ENCODE measurements at regions not wholly inside any gene's neighbourhood (a gene's known extent, or its start where the extent isn't known, plus 50 kb on each side); places are given as distances from the start of the nearest gene placed in this dataset.
"Not testable (repeated sequence)": the region's sequence is repeated elsewhere in the genome, so short reads cannot be mapped to it uniquely, and the experiment has no call there.

DNA sequence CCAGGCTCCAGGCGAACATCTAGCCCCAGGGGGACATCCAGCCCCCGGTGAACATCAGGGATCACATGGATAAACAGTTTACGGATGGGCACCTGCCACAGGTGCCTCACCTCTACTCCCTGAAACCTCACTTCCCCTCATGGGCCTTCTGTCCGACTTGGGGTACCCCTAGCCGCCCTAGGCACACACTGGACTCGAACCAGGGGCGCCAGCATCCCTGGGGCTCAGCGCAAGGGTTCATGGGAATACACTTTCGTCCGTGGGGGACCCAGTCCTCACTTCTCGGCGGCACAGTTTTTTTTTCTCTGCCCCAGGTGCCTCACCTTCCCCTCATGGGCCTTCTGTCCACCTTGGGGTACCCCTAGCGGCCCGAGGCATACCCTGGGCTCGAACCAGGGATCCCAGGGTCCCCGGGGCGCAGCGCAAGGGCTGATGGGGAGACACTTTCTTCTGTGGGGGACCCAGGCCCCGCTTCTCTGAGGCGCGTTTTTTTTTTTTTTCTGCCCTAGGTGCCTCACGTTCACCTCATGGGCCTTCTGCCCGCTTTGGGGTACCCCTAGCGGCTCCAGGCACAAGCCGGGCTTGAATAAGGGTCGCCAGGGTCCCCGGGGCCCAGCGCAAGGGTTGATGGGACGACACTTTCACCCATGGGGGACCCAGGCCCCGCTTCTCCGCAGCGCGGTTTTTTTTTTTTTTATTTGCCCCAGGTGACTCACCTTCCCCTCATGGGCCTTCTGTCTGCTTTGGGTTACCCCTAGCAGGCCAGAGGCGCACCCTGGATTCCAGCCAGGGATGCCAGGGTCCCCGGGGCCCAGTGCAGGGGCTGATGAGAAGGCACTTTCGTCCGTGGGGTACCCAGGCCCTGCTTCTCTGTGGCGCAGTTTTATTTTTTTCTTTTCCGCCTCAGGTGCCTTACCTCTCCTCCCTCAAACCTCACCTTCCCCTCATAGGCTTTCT lies 1483.5 kb upstream of the TPTE start:
- not testable (repeated sequence) for TF ChIP-seq YY1 (IDR thresholded peaks at IDR 0.05; ENCODE audit: extremely low read depth, insufficient replicate concordance, low read depth, low read length); SRF (IDR thresholded peaks at IDR 0.05; ENCODE audit: low read depth); POLR2AphosphoS5 (IDR thresholded peaks at IDR 0.05; ENCODE audit: low read depth, low read length); EZH2 (IDR thresholded peaks at IDR 0.05); ZFX (IDR thresholded peaks at IDR 0.05); POLR2A (IDR thresholded peaks at IDR 0.05; ENCODE audit: borderline replicate concordance, extremely low read depth, insufficient read depth, insufficient read length); CEBPB (IDR thresholded peaks at IDR 0.05; ENCODE audit: low read depth); RAD21 (IDR thresholded peaks at IDR 0.05; ENCODE audit: low read depth)
- TF ChIP-seq, protein P1, sequence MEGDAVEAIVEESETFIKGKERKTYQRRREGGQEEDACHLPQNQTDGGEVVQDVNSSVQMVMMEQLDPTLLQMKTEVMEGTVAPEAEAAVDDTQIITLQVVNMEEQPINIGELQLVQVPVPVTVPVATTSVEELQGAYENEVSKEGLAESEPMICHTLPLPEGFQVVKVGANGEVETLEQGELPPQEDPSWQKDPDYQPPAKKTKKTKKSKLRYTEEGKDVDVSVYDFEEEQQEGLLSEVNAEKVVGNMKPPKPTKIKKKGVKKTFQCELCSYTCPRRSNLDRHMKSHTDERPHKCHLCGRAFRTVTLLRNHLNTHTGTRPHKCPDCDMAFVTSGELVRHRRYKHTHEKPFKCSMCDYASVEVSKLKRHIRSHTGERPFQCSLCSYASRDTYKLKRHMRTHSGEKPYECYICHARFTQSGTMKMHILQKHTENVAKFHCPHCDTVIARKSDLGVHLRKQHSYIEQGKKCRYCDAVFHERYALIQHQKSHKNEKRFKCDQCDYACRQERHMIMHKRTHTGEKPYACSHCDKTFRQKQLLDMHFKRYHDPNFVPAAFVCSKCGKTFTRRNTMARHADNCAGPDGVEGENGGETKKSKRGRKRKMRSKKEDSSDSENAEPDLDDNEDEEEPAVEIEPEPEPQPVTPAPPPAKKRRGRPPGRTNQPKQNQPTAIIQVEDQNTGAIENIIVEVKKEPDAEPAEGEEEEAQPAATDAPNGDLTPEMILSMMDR (IDR thresholded peaks at IDR 0.05 in 2 of 3, conservative IDR thresholded peaks at IDR 0.05 in 1 of 3; ENCODE audit: borderline replicate concordance in 1 of 3, insufficient read depth in 1 of 3, low read depth in 2 of 3, low read length in 2 of 3) = not testable (repeated sequence)
- TF ChIP-seq, protein P2, sequence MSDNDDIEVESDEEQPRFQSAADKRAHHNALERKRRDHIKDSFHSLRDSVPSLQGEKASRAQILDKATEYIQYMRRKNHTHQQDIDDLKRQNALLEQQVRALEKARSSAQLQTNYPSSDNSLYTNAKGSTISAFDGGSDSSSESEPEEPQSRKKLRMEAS (IDR thresholded peaks at IDR 0.05) = not testable (repeated sequence)

Measured in HCT116 (cell line).